ENCODE measurements at regions not wholly inside any gene's neighbourhood (a gene's known extent, or its start where the extent isn't known, plus 50 kb on each side); places are given as distances from the start of the nearest gene placed in this dataset.

DNA sequence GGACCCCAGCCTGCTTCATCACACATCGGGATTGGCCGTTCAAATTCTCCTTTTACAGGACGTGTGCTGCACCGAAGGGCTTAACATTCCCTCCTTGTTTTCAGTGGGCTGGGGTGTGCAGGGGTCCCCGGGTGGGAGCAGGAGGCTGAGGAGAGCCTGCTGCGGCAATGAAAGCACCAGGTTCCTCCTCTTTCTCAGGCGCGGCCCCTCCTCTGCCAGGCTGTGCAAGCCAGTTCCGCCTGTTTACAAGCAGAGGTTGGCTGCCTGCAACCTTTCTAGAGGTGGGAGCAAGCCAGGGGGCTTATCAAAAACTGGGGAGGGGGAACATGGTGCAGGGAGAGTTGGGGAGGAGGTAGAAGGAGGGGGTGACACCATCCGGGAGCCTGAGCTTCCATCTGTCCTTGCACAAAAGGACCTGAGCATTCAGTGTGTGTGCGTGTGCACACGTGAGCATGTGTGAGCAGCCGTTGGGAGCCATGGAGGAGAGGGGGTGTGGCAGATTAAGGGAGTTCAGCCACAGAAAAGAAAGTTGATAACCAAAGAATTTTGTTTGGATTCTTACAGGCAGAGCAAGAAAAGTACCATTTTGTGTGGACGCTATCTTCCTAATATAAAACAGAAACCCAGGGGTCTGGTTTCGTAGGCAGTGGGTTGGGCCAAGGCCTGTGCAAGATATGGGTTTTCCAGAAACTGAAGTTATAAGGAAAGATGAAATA is 108.8 kb upstream of the RFLNA start:
- TF ChIP-seq, protein P1, sequence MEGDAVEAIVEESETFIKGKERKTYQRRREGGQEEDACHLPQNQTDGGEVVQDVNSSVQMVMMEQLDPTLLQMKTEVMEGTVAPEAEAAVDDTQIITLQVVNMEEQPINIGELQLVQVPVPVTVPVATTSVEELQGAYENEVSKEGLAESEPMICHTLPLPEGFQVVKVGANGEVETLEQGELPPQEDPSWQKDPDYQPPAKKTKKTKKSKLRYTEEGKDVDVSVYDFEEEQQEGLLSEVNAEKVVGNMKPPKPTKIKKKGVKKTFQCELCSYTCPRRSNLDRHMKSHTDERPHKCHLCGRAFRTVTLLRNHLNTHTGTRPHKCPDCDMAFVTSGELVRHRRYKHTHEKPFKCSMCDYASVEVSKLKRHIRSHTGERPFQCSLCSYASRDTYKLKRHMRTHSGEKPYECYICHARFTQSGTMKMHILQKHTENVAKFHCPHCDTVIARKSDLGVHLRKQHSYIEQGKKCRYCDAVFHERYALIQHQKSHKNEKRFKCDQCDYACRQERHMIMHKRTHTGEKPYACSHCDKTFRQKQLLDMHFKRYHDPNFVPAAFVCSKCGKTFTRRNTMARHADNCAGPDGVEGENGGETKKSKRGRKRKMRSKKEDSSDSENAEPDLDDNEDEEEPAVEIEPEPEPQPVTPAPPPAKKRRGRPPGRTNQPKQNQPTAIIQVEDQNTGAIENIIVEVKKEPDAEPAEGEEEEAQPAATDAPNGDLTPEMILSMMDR (IDR thresholded peaks at IDR 0.05; ENCODE audit: unreplicated experiment in 3 of 3): no peak
- Mint-ChIP-seq H3K27ac (peak overlapping the region; percentile 76 to 86 (median 83)), H3K4me1 (peaks cover 58% of the 10 kb centered on the region), H3K9me3 (no peaks in the 10 kb centered on the region), H3K27me3 (ENCODE audit: low read depth) (no peaks in the 10 kb centered on the region), H3K4me3 (peak overlapping the region in 2 of 3 experiments; percentile 24 to 50), H3K36me3 (ENCODE audit: low read depth) (no peaks in the 10 kb centered on the region)

DNA sequence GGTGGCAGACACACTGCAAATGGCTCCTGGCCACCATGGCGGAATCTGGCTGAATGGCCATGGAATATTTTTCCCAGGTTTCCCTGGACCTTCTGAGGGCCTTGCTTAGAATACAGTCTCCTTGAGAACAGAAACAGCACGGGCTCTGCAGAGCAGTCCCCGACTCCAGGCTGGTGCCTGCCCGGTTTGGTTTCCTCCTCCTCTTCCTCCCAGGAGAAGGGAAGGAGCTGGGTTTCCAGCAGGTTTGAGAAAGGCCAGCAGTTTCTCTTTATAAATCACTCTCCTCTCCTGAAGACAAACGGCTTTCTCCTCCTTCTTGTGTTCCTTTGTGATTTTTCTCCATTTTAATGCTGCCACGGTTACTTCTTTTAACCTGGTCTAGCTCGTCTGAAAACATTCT is 106.8 kb upstream of the RFLNA start:
- no peaks in the 10 kb centered on the region for H3K27me3 Mint-ChIP-seq (ENCODE audit: low read depth)
- no peaks in the 10 kb centered on the region for H3K36me3 Mint-ChIP-seq (ENCODE audit: low read depth)
- no peaks in the 10 kb centered on the region for H3K9me3 Mint-ChIP-seq
- H3K4me3 Mint-ChIP-seq: peak overlapping the region; percentile 4 to 66 (median 52)
- TF ChIP-seq, protein P1 (IDR thresholded peaks at IDR 0.05; ENCODE audit: unreplicated experiment in 3 of 3): no peak
- H3K27ac Mint-ChIP-seq: peak overlapping the region; percentile 77 to 95 (median 93)
- peaks cover 59% of the 10 kb centered on the region for H3K4me1 Mint-ChIP-seq

DNA sequence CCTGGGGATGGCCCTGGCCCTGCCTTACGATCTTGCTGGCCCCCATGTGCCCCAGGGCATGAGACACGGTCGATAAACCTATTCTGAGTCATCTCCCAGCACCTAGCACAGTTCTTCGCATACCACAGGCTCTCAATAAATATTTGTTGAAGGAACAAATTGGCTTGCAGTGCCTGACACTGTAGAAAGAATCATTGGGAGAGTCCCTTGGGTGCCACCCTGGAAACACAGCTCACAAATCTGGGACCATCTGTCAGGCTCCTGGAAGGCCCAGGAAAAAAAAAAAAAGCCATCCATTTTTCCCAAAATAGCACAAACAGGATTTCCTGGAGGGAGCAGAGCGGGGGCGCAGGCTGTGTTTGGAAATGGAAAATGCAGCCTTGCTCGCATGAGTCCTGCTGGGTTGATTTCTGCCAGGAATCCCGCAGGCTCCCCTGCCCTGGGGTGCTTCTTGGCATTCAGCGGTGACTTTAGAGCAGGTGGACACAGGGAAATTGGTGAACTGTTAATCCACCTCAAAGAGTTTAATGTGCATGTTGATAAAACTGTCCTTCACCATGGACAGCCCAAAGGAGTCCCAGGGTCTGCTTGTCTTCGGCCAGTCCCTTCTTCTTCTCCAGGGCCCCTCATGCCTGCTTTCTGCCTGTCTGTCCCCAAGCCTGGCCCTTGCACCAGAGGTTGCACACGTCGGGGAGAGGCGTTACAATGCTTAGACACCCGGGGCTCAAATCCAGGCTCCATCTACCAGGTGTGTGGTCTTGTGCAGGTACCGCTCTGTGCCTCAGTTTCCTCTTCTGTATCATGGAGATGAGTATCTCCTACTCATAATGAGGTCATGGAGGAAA is 106.1 kb upstream of the RFLNA start:
- Mint-ChIP-seq H3K27me3 (ENCODE audit: low read depth) (no peaks in the 10 kb centered on the region), H3K36me3 (ENCODE audit: low read depth) (no peaks in the 10 kb centered on the region), H3K27ac (peak overlapping the region; percentile 77 to 95 (median 93)), H3K9me3 (no peaks in the 10 kb centered on the region), H3K4me1 (peaks cover 56% of the 10 kb centered on the region), H3K4me3 (peak overlapping the region; percentile 4 to 66 (median 52))
- TF ChIP-seq, protein P1 (IDR thresholded peaks at IDR 0.05; ENCODE audit: unreplicated experiment in 3 of 3): no peak

DNA sequence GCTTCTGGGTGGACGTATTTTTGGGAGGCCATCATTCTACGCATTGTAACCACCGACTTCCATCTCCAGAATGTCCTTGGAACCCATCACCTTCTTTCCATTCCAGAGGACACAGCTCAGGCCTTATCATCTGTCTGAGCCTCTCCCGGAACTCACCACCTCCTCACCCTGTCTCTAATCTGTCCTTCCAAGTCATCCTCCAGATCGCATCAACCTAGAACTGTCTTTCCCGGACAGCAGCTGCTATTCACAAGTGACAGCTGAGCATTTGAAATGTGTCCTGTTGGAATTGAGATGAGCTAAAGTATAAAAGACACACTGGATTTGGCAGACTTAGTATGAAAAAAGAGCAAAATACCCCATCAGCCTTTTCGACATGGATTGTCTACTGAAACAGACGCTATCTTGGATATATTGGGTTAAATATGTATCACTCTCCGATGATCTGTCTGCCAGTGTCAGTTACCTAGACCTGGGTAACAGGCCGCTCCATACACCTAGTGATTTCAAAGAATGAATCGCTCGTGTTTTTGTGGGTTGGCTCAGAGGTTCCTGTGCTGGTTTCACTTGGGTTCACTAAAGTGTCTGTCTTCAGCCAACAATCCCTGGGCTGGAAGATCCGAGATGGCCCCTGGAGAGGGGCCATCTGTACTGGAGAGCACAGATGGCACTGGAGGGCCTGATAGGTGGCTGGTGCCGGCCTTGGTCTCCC is 104.4 kb upstream of the RFLNA start:
- Mint-ChIP-seq H3K27me3 (ENCODE audit: low read depth) (no peaks in the 10 kb centered on the region), H3K4me1 (peaks cover 51% of the 10 kb centered on the region), H3K9me3 (peaks cover 3% of the 10 kb centered on the region), H3K27ac (peak overlapping the region; percentile 67 to 93 (median 84)), H3K4me3 (peak overlapping the region in 1 of 3 experiments; percentile 44), H3K36me3 (ENCODE audit: low read depth) (no peaks in the 10 kb centered on the region)
- TF ChIP-seq, protein P1 (IDR thresholded peaks at IDR 0.05; ENCODE audit: unreplicated experiment in 3 of 3): no peak

DNA sequence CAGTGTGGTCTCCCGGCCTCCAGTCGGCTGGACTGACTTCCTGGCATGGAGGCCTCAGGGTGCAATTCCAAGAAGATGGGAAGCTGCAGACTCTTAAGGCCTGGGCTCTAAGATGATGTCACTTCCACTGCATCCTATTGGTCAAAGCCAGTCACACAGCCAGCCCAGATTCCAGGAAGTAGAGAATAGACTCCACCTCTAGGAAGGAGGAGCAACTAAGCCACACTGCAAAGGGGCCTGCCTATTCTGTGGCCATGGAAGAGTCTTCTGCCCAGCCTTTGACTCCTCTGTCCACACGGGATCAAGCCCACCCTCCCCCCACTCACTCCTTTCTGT is 103.9 kb upstream of the RFLNA start:
- Mint-ChIP-seq H3K4me3 (no peak overlapping the region), H3K27me3 (ENCODE audit: low read depth) (no peaks in the 10 kb centered on the region), H3K27ac (peak overlapping the region in 1 of 3 experiments; percentile 93), H3K9me3 (peaks cover 3% of the 10 kb centered on the region), H3K36me3 (ENCODE audit: low read depth) (no peaks in the 10 kb centered on the region), H3K4me1 (peaks cover 49% of the 10 kb centered on the region)
- TF ChIP-seq, protein P1 (IDR thresholded peaks at IDR 0.05; ENCODE audit: unreplicated experiment in 3 of 3): no peak
